Astrocyte (in vitro differentiated cells and primary cell): ENCODE measurements at regions not wholly inside any gene's neighbourhood (a gene's known extent, or its start where the extent isn't known, plus 50 kb on each side); places are given as distances from the start of the nearest gene placed in this dataset.

Experiments
- DNase-seq: peaks from one replicate; pipeline ENCODE4 v3.0.0-alpha.2; 2010; ENCODE audit warnings: low read depth
- FAIRE-seq: peaks from 2 replicates; lab custom pipeline; 2011; peaks lifted over from hg19 to GRCh38; lab: Jason Lieb, UNC
- H2AFZ ChIP-seq: 2 replicates; pipeline ENCODE4 v1.6.0; 2012; ENCODE audit warnings: low read depth, low read length, inconsistent platforms
- H3K27ac ChIP-seq: 2 replicates; pipeline ENCODE4 v1.5.1; 2011; ENCODE audit warnings: low read depth, low read length, inconsistent platforms
- H3K27me3 ChIP-seq: 2 replicates; pipeline ENCODE4 v1.6.0; 2011; ENCODE audit warnings: low read length, inconsistent platforms; ENCODE audit not compliant: insufficient read depth
- H3K36me3 ChIP-seq: 2 replicates; pipeline ENCODE4 v1.5.1; 2011; ENCODE audit warnings: low read length, inconsistent platforms; ENCODE audit not compliant: insufficient read depth
- H3K4me1 ChIP-seq: 2 replicates; pipeline ENCODE4 v1.5.1; 2011; ENCODE audit warnings: low read length, inconsistent platforms; ENCODE audit not compliant: insufficient read depth
- H3K4me2 ChIP-seq: 2 replicates; pipeline ENCODE4 v1.6.0; 2012; ENCODE audit warnings: low read length, inconsistent platforms
- H3K4me3 ChIP-seq: 2 replicates; pipeline ENCODE4 v1.5.1; 2011; ENCODE audit warnings: low read depth, mild to moderate bottlenecking, low read length, inconsistent platforms; ENCODE audit not compliant: insufficient read depth
- H3K79me2 ChIP-seq: 2 replicates; pipeline ENCODE4 v1.6.0; 2012; ENCODE audit warnings: mild to moderate bottlenecking, low read length, inconsistent platforms; ENCODE audit not compliant: insufficient read depth
- H3K9ac ChIP-seq: 2 replicates; pipeline ENCODE4 v1.6.0; 2012; ENCODE audit warnings: mild to moderate bottlenecking, low read length, inconsistent platforms
- H3K9me3 ChIP-seq: 2 replicates; pipeline ENCODE4 v1.5.1; 2012; ENCODE audit warnings: low read depth, mild to moderate bottlenecking, low read length, inconsistent platforms; ENCODE audit not compliant: insufficient read depth
- H4K20me1 ChIP-seq: 2 replicates; pipeline ENCODE4 v1.6.0; 2012; ENCODE audit warnings: low read length, inconsistent platforms; ENCODE audit not compliant: insufficient read depth
- H3K27ac Mint-ChIP-seq: one replicate; pipeline ENCODE4 v1.8.0; 2021; ENCODE audit warnings: mild to moderate bottlenecking, mixed read lengths; ENCODE audit not compliant: unreplicated experiment
- H3K27me3 Mint-ChIP-seq: one replicate; pipeline ENCODE4 v1.8.0; 2021; ENCODE audit warnings: low read depth, mixed read lengths; ENCODE audit not compliant: unreplicated experiment
- H3K36me3 Mint-ChIP-seq: one replicate; pipeline ENCODE4 v1.8.0; 2021; ENCODE audit warnings: low read depth, mixed read lengths; ENCODE audit not compliant: unreplicated experiment
- H3K4me1 Mint-ChIP-seq: one replicate; pipeline ENCODE4 v1.8.0; 2021; ENCODE audit warnings: low read depth, mixed read lengths; ENCODE audit not compliant: unreplicated experiment
- H3K4me3 Mint-ChIP-seq: one replicate; pipeline ENCODE4 v1.8.0; 2021; ENCODE audit warnings: mild to moderate bottlenecking, moderate library complexity, mixed read lengths; ENCODE audit not compliant: unreplicated experiment
- H3K9me3 Mint-ChIP-seq: one replicate; pipeline ENCODE4 v1.8.0; 2021; ENCODE audit warnings: mild to moderate bottlenecking, mixed read lengths; ENCODE audit not compliant: unreplicated experiment
- CTCF ChIP-seq: IDR thresholded peaks from 2 replicates; pipeline ENCODE4 v1.5.1; 2011; ENCODE audit warnings: low read depth, mild to moderate bottlenecking, inconsistent platforms, low read length, moderate library complexity; ENCODE audit not compliant: insufficient read depth
- EZH2 ChIP-seq: IDR thresholded peaks from 2 replicates; pipeline ENCODE4 v1.6.1; 2012; ENCODE audit warnings: mild to moderate bottlenecking, low read length, inconsistent platforms; ENCODE audit not compliant: insufficient read depth

GRCh38 chr2:142472382-142472781 lies 341.6 kb upstream of the LRP1B start:
- Mint-ChIP-seq H3K27ac (no peak overlapping the region), H3K4me3 (no peak overlapping the region), H3K9me3 (no peaks in the 10 kb centered on the region), H3K4me1 (no peaks in the 10 kb centered on the region), H3K27me3 (no peaks in the 10 kb centered on the region), H3K36me3 (no peaks in the 10 kb centered on the region)
- Histone ChIP-seq H3K4me1 (no peaks in the 10 kb centered on the region), H3K4me2 (no peak overlapping the region), H3K79me2 (no peaks in the 10 kb centered on the region), H3K27me3 (no peaks in the 10 kb centered on the region), H3K9ac (no peak overlapping the region), H2AFZ (no peak overlapping the region), H3K27ac (no peak overlapping the region), H3K4me3 (no peak overlapping the region), H4K20me1 (no peaks in the 10 kb centered on the region), H3K9me3 (no peaks in the 10 kb centered on the region), H3K36me3 (no peaks in the 10 kb centered on the region)
- DNase-seq = no peak
- no peak for TF ChIP-seq CTCF
- TF ChIP-seq EZH2 = no peak
- FAIRE-seq = no peak

- Histone ChIP-seq H3K4me1 (no peaks in the 10 kb centered on the region), H3K27ac (no peak overlapping the region), H4K20me1 (no peaks in the 10 kb centered on the region), H3K4me3 (no peak overlapping the region), H3K9me3 (no peaks in the 10 kb centered on the region), H3K9ac (no peak overlapping the region), H3K4me2 (no peak overlapping the region), H3K79me2 (no peaks in the 10 kb centered on the region), H2AFZ (no peak overlapping the region), H3K27me3 (no peaks in the 10 kb centered on the region), H3K36me3 (no peaks in the 10 kb centered on the region)
- H3K27ac Mint-ChIP-seq = no peak overlapping the region
- H3K9me3 Mint-ChIP-seq = no peaks in the 10 kb centered on the region
- FAIRE-seq = no peak
- no peaks in the 10 kb centered on the region for H3K27me3 Mint-ChIP-seq
- H3K4me3 Mint-ChIP-seq = no peak overlapping the region
- TF ChIP-seq CTCF (no peak), EZH2 (no peak)
- peaks cover 3% of the 10 kb centered on the region for H3K4me1 Mint-ChIP-seq
- no peaks in the 10 kb centered on the region for H3K36me3 Mint-ChIP-seq
- no peak for DNase-seq
Measured at GRCh38 chr2:142467321-142467720, 336.5 kb upstream of the LRP1B start.

- Histone ChIP-seq H3K9me3 (no peaks in the 10 kb centered on the region), H3K27me3 (no peaks in the 10 kb centered on the region), H3K4me3 (no peak overlapping the region), H3K4me2 (no peak overlapping the region), H3K36me3 (no peaks in the 10 kb centered on the region), H2AFZ (no peak overlapping the region), H3K79me2 (no peaks in the 10 kb centered on the region), H4K20me1 (no peaks in the 10 kb centered on the region), H3K4me1 (no peaks in the 10 kb centered on the region), H3K9ac (no peak overlapping the region), H3K27ac (no peak overlapping the region)
- H3K4me1 Mint-ChIP-seq = peaks cover 6% of the 10 kb centered on the region
- H3K9me3 Mint-ChIP-seq = no peaks in the 10 kb centered on the region
- no peaks in the 10 kb centered on the region for H3K27me3 Mint-ChIP-seq
- H3K36me3 Mint-ChIP-seq = no peaks in the 10 kb centered on the region
- FAIRE-seq = no peak
- TF ChIP-seq EZH2 (no peak), CTCF (no peak)
- no peak overlapping the region for H3K27ac Mint-ChIP-seq
- DNase-seq = no peak
- H3K4me3 Mint-ChIP-seq = no peak overlapping the region
Measured at GRCh38 chr2:142463047-142463446, 332.2 kb upstream of the LRP1B start.
